ENCODE measurements at regions not wholly inside any gene's neighbourhood (a gene's known extent, or its start where the extent isn't known, plus 50 kb on each side); places are given as distances from the start of the nearest gene placed in this dataset.

DNA sequence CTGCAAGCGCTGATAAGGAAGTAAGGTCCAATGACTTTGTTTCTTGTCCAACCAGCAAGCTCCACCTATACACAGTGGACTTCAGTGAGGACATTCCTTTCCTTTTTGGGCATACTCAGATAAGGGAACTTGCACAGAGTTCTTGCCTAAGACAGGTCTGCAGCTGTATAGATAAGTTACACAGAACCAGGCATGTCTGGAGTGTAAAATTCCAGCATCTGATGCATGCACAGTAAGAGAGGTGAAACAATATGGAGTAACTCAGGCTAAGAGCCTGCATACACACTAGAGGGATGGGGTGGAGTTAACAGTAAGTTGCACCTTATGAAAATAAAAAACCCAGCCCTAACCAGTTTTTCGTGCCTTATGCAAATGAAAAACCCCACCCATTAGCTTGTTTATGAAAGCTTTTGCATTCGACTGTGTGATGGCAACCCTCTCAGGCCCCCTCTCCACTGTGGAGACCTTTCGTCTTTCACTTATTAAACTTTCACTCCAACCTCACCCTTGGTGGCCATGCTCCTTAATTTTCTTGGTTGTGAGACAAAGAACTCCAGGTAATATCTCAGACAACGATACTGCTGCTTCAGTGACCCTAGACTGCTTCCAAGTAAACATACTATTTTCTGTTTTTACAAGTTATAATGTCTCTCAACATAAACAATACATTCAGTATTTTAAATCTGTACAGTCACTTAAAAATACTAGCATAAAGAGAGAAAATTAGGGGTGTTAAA, 2859.0 kb upstream of the PCDH20 start:
- TF ChIP-seq ISL1 (CRISPR knock-in tag; IDR thresholded peaks at IDR 0.05) = no peak
- no peak for TF ChIP-seq ZNF8 (CRISPR knock-in tag; IDR thresholded peaks at IDR 0.05)
- TF ChIP-seq, protein P1, sequence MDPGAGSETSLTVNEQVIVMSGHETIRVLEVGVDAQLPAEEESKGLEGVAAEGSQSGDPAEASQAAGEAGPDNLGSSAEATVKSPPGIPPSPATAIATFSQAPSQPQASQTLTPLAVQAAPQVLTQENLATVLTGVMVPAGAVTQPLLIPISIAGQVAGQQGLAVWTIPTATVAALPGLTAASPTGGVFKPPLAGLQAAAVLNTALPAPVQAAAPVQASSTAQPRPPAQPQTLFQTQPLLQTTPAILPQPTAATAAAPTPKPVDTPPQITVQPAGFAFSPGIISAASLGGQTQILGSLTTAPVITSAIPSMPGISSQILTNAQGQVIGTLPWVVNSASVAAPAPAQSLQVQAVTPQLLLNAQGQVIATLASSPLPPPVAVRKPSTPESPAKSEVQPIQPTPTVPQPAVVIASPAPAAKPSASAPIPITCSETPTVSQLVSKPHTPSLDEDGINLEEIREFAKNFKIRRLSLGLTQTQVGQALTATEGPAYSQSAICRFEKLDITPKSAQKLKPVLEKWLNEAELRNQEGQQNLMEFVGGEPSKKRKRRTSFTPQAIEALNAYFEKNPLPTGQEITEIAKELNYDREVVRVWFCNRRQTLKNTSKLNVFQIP (CRISPR knock-in tag; IDR thresholded peaks at IDR 0.05; ENCODE audit: borderline replicate concordance, low read depth) = no peak
- TF ChIP-seq CSDC2 (CRISPR knock-in tag; IDR thresholded peaks at IDR 0.05) = no peak
- TF ChIP-seq PPARA (CRISPR knock-in tag; IDR thresholded peaks at IDR 0.05; ENCODE audit: borderline replicate concordance) = no peak
- TF ChIP-seq, protein P2, sequence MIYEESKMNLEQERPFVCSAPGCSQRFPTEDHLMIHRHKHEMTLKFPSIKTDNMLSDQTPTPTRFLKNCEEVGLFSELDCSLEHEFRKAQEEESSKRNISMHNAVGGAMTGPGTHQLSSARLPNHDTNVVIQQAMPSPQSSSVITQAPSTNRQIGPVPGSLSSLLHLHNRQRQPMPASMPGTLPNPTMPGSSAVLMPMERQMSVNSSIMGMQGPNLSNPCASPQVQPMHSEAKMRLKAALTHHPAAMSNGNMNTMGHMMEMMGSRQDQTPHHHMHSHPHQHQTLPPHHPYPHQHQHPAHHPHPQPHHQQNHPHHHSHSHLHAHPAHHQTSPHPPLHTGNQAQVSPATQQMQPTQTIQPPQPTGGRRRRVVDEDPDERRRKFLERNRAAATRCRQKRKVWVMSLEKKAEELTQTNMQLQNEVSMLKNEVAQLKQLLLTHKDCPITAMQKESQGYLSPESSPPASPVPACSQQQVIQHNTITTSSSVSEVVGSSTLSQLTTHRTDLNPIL (CRISPR knock-in tag; IDR thresholded peaks at IDR 0.05; ENCODE audit: low read depth) = no peak
- no peak for TF ChIP-seq ARNTL (CRISPR knock-in tag; IDR thresholded peaks at IDR 0.05; ENCODE audit: borderline replicate concordance, low read depth)
- no peak for TF ChIP-seq ZFP3 (CRISPR knock-in tag; IDR thresholded peaks at IDR 0.05)
- no peak for TF ChIP-seq ZC3H10 (CRISPR knock-in tag; IDR thresholded peaks at IDR 0.05)
- no peak for TF ChIP-seq GLIS3 (CRISPR knock-in tag; IDR thresholded peaks at IDR 0.05)
- TF ChIP-seq ZFP30 (CRISPR knock-in tag; IDR thresholded peaks at IDR 0.05) = no peak
- TF ChIP-seq TCF4 (CRISPR knock-in tag; IDR thresholded peaks at IDR 0.05; ENCODE audit: borderline replicate concordance) = no peak
- ATAC-seq = no peak

DNA sequence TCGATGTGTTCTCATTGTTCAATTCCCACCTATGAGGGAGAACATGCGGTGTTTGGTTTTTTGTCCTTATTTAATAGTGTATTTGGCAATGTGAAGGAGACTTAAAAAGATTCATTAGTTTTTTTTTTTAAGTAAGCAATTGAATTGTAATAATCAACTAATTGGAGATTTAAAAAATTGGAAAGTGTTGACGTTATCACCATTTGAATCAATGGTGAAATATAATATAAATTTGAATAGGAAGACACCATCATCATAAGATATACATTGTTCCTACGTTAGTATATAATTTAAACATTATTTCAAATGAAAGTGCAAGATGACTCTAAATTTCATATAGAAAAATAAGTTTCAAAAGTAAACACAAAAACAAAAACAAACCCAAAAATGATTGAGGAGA, 2858.1 kb upstream of the PCDH20 start:
- no peak for TF ChIP-seq ZC3H10 (CRISPR knock-in tag; IDR thresholded peaks at IDR 0.05)
- TF ChIP-seq, protein P3, sequence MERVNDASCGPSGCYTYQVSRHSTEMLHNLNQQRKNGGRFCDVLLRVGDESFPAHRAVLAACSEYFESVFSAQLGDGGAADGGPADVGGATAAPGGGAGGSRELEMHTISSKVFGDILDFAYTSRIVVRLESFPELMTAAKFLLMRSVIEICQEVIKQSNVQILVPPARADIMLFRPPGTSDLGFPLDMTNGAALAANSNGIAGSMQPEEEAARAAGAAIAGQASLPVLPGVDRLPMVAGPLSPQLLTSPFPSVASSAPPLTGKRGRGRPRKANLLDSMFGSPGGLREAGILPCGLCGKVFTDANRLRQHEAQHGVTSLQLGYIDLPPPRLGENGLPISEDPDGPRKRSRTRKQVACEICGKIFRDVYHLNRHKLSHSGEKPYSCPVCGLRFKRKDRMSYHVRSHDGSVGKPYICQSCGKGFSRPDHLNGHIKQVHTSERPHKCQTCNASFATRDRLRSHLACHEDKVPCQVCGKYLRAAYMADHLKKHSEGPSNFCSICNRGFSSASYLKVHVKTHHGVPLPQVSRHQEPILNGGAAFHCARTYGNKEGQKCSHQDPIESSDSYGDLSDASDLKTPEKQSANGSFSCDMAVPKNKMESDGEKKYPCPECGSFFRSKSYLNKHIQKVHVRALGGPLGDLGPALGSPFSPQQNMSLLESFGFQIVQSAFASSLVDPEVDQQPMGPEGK (CRISPR knock-in tag; IDR thresholded peaks at IDR 0.05; ENCODE audit: borderline replicate concordance) = no peak
- no peak for TF ChIP-seq TCF4 (CRISPR knock-in tag; IDR thresholded peaks at IDR 0.05; ENCODE audit: borderline replicate concordance)
- TF ChIP-seq ARNTL (CRISPR knock-in tag; IDR thresholded peaks at IDR 0.05; ENCODE audit: borderline replicate concordance, low read depth) = no peak
- TF ChIP-seq, protein P2 (CRISPR knock-in tag; IDR thresholded peaks at IDR 0.05; ENCODE audit: low read depth) = no peak
- no peak for TF ChIP-seq ZFP3 (CRISPR knock-in tag; IDR thresholded peaks at IDR 0.05)
- no peak for TF ChIP-seq ZNF70 (CRISPR knock-in tag; IDR thresholded peaks at IDR 0.05)
- no peak for TF ChIP-seq BACH2 (CRISPR knock-in tag; IDR thresholded peaks at IDR 0.05; ENCODE audit: borderline replicate concordance)
- no peak for TF ChIP-seq ESRRG (CRISPR knock-in tag; IDR thresholded peaks at IDR 0.05)
- no peak for TF ChIP-seq ZFP30 (CRISPR knock-in tag; IDR thresholded peaks at IDR 0.05)
- no peak for ATAC-seq

DNA sequence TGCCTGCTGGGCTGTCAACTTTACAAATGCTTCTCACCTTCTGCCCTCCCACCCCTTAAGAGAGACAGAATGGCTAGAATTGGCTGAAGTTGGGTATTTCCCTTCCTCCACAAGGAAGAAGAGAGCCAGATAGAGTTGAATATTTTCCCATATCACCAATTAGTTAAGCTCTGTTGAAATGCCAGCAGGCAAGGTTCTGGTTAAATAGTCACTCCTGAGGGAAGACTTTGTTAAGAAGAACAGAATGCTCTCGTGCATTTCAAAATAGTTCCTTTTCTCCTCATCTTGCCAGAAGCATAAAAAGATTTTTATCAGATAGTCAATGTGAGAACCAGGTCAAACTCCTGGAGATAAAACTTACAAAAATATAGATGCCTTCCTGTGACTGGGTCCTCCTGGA, 2857.0 kb upstream of the PCDH20 start:
- ATAC-seq = no peak
- TF ChIP-seq ZFP3 (CRISPR knock-in tag; IDR thresholded peaks at IDR 0.05) (no peak), OSR1 (CRISPR knock-in tag; IDR thresholded peaks at IDR 0.05) (no peak), CSDC2 (CRISPR knock-in tag; IDR thresholded peaks at IDR 0.05) (no peak), ZFP30 (CRISPR knock-in tag; IDR thresholded peaks at IDR 0.05) (no peak), RARB (CRISPR knock-in tag; IDR thresholded peaks at IDR 0.05) (no peak), ZC3H10 (CRISPR knock-in tag; IDR thresholded peaks at IDR 0.05) (no peak), ZNF8 (CRISPR knock-in tag; IDR thresholded peaks at IDR 0.05) (no peak), GLIS3 (CRISPR knock-in tag; IDR thresholded peaks at IDR 0.05) (no peak), TOX (CRISPR knock-in tag; IDR thresholded peaks at IDR 0.05; ENCODE audit: borderline replicate concordance) (no peak)
- TF ChIP-seq, protein P4, sequence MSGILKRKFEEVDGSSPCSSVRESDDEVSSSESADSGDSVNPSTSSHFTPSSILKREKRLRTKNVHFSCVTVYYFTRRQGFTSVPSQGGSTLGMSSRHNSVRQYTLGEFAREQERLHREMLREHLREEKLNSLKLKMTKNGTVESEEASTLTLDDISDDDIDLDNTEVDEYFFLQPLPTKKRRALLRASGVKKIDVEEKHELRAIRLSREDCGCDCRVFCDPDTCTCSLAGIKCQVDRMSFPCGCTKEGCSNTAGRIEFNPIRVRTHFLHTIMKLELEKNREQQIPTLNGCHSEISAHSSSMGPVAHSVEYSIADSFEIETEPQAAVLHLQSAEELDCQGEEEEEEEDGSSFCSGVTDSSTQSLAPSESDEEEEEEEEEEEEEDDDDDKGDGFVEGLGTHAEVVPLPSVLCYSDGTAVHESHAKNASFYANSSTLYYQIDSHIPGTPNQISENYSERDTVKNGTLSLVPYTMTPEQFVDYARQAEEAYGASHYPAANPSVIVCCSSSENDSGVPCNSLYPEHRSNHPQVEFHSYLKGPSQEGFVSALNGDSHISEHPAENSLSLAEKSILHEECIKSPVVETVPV (CRISPR knock-in tag; IDR thresholded peaks at IDR 0.05) = no peak
- TF ChIP-seq, protein P3 (CRISPR knock-in tag; IDR thresholded peaks at IDR 0.05; ENCODE audit: borderline replicate concordance) = no peak
